ENCODE measurements at regions not wholly inside any gene's neighbourhood (a gene's known extent, or its start where the extent isn't known, plus 50 kb on each side); places are given as distances from the start of the nearest gene placed in this dataset.

- intact Hi-C loops (cut with DNase I) = no loop called here
- H3K27me3 ChIP-seq (replicated peaks; ENCODE audit: insufficient read depth) = no peaks in the 10 kb centered on the region
- no peaks in the 10 kb centered on the region for H3K4me1 ChIP-seq (replicated peaks)
- 40% methylated on average over 5 of the region's 5 CpGs for WGBS
- no peak overlapping the region for H3K4me3 ChIP-seq
- H3K36me3 ChIP-seq = no peaks in the 10 kb centered on the region
- no peak for DNase-seq (ENCODE audit: low spot score)
- H3K27ac ChIP-seq = no peak overlapping the region
- H3K9me3 ChIP-seq = no peaks in the 10 kb centered on the region
- TF ChIP-seq CTCF (IDR thresholded peaks at IDR 0.05) = no peak
- TF ChIP-seq POLR2AphosphoS5 (IDR thresholded peaks at IDR 0.05) = no peak
- no peak for TF ChIP-seq POLR2A (IDR thresholded peaks at IDR 0.05)
These were observed 147.5 kb upstream of the TCF21 start for GRCh38 chr6:133741375-133741861.

- no peaks in the 10 kb centered on the region for H3K36me3 ChIP-seq
- no peak for DNase-seq (ENCODE audit: low spot score)
- H3K4me3 ChIP-seq = no peak overlapping the region
- no peaks in the 10 kb centered on the region for H3K9me3 ChIP-seq
- WGBS = 53% methylated on average over 2 of the region's 2 CpGs
- H3K27me3 ChIP-seq (replicated peaks; ENCODE audit: insufficient read depth) = no peaks in the 10 kb centered on the region
- no peak overlapping the region for H3K27ac ChIP-seq
- TF ChIP-seq CTCF (IDR thresholded peaks at IDR 0.05) = no peak
- TF ChIP-seq POLR2A (IDR thresholded peaks at IDR 0.05) = no peak
- no peak for TF ChIP-seq POLR2AphosphoS5 (IDR thresholded peaks at IDR 0.05)
- intact Hi-C loops (cut with DNase I) = no loop called here
- no peaks in the 10 kb centered on the region for H3K4me1 ChIP-seq (replicated peaks)
These were observed 145.3 kb upstream of the TCF21 start for GRCh38 chr6:133743621-133744020.

GRCh38 chr6:133746417-133746770 is 142.5 kb upstream of the TCF21 start:
- DNase-seq (ENCODE audit: low spot score) = no peak
- Histone ChIP-seq H3K27ac (no peak overlapping the region), H3K9me3 (no peaks in the 10 kb centered on the region), H3K36me3 (no peaks in the 10 kb centered on the region), H3K4me3 (no peak overlapping the region), H3K27me3 (replicated peaks; ENCODE audit: insufficient read depth) (no peaks in the 10 kb centered on the region), H3K4me1 (replicated peaks) (no peaks in the 10 kb centered on the region)
- intact Hi-C loops (cut with DNase I) = no loop called here
- no peak for TF ChIP-seq POLR2A (IDR thresholded peaks at IDR 0.05)
- TF ChIP-seq POLR2AphosphoS5 (IDR thresholded peaks at IDR 0.05) = no peak
- TF ChIP-seq CTCF (IDR thresholded peaks at IDR 0.05) = no peak
- WGBS = 94% methylated on average over 3 of the region's 3 CpGs

DNA sequence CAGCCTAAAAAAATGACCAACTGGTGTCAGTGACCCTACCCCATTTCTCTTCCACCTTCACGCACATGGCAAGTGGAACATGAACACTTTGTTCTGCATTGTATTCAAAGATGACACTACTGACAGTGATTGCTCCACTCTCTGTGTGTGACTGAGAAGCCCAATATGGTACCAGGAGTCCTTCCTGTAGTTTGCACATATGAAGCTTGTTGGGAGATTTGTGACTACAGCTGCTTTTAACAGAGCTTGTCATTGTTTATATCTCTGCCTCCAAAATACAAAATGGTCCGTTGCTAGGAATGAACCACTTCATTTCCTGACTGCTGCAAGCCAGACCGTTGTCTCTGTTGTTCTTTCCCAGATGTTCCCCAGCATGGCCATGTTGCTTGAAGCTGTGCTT is 140.3 kb upstream of the TCF21 start:
- Histone ChIP-seq H3K4me3 (no peak overlapping the region), H3K9me3 (no peaks in the 10 kb centered on the region), H3K27me3 (replicated peaks; ENCODE audit: insufficient read depth) (no peaks in the 10 kb centered on the region), H3K27ac (no peak overlapping the region), H3K4me1 (replicated peaks) (no peaks in the 10 kb centered on the region), H3K36me3 (no peaks in the 10 kb centered on the region)
- DNase-seq (ENCODE audit: low spot score) = no peak
- WGBS = 62% methylated on average over 3 of the region's 3 CpGs
- TF ChIP-seq CTCF (IDR thresholded peaks at IDR 0.05) (no peak), POLR2A (IDR thresholded peaks at IDR 0.05) (no peak), POLR2AphosphoS5 (IDR thresholded peaks at IDR 0.05) (no peak)
- intact Hi-C loops (cut with DNase I) = no loop called here

DNA sequence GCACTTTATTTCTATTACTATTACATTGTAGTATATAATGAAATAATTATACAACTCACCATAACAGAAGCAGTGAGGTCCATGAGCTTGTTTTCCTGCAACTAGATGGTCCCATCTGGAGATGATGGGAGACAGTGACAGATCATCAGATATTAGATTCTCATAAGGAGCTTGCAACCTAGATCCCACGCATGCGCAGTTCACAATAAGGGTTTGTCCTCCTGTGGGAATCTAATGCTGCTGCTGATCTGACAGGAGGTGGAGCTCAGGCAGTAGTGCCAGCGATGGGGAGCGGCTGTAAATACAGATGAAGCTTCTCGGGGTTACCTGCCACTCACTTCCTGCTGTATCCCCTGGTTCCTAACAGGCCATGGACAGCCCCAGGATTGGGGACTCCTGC is 139.5 kb upstream of the TCF21 start:
- H3K27ac ChIP-seq = no peak overlapping the region
- no peak for TF ChIP-seq POLR2AphosphoS5 (IDR thresholded peaks at IDR 0.05)
- no peak for TF ChIP-seq CTCF (IDR thresholded peaks at IDR 0.05)
- TF ChIP-seq POLR2A (IDR thresholded peaks at IDR 0.05) = no peak
- 82% methylated on average over 5 of the region's 5 CpGs for WGBS

More for the DNA sequence above, 139.5 kb upstream of the TCF21 start:
- Histone ChIP-seq H3K4me3 (no peak overlapping the region), H3K27me3 (replicated peaks; ENCODE audit: insufficient read depth) (no peaks in the 10 kb centered on the region), H3K4me1 (replicated peaks) (no peaks in the 10 kb centered on the region), H3K36me3 (no peaks in the 10 kb centered on the region), H3K9me3 (no peaks in the 10 kb centered on the region)
- no peak for DNase-seq (ENCODE audit: low spot score)
- intact Hi-C loops (cut with DNase I) = no loop called here
